Urinary bladder (tissue), 3 donors: ENCODE measurements at regions not wholly inside any gene's neighbourhood (a gene's known extent, or its start where the extent isn't known, plus 50 kb on each side); places are given as distances from the start of the nearest gene placed in this dataset.
"Not testable (repeated sequence)": the region's sequence is repeated elsewhere in the genome, so short reads cannot be mapped to it uniquely, and the experiment has no call there.

Experiments
- DNase-seq: peaks from one replicate; pipeline ENCODE4 v3.0.0-alpha.2; 2015; ENCODE audit errors: extremely low spot score
- H3K27ac ChIP-seq: one replicate; pipeline ENCODE4 v1.5.1; 2013; ENCODE audit warnings: low read depth, mild to moderate bottlenecking, moderate library complexity
- H3K36me3 ChIP-seq: one replicate; pipeline ENCODE4 v1.6.1; 2013; ENCODE audit warnings: mild to moderate bottlenecking, moderate library complexity; ENCODE audit not compliant: insufficient read depth
- H3K4me1 ChIP-seq: one replicate; pipeline ENCODE4 v1.6.1; 2013; ENCODE audit warnings: mild to moderate bottlenecking, moderate library complexity; ENCODE audit not compliant: insufficient read depth
- H3K4me3 ChIP-seq: one replicate; pipeline ENCODE4 v1.5.1; 2013; ENCODE audit warnings: low read depth, low read length
- WGBS: extraction: QIAGEN DNeasy Blood & Tissue Kit; methylation state at CpG from one replicate; pipeline ENCODE4 v1.1.7; 2013; 5-methylcytosine and 5-hydroxymethylcytosine counted together
- donor health status: healthy with polysubstance abuse.
- donor health status: healthy.

- no peaks in the 10 kb centered on the region for H3K4me1 ChIP-seq
- no peak overlapping the region for H3K4me3 ChIP-seq
- WGBS = 66% methylated on average over 3 of the region's 3 CpGs
- no peak for DNase-seq
- no peak overlapping the region for H3K27ac ChIP-seq
- no peaks in the 10 kb centered on the region for H3K36me3 ChIP-seq
Observed at GRCh38 chr4:55259294-55259693, 86.7 kb upstream of the SRD5A3 start.

GRCh38 chr4:55269470-55269869 is 76.6 kb upstream of the SRD5A3 start:
- Histone ChIP-seq H3K27ac (no peak overlapping the region), H3K36me3 (no peaks in the 10 kb centered on the region), H3K4me1 (no peaks in the 10 kb centered on the region), H3K4me3 (no peak overlapping the region)
- WGBS = 85% methylated on average over 2 of the region's 2 CpGs
- no peak for DNase-seq

DNA sequence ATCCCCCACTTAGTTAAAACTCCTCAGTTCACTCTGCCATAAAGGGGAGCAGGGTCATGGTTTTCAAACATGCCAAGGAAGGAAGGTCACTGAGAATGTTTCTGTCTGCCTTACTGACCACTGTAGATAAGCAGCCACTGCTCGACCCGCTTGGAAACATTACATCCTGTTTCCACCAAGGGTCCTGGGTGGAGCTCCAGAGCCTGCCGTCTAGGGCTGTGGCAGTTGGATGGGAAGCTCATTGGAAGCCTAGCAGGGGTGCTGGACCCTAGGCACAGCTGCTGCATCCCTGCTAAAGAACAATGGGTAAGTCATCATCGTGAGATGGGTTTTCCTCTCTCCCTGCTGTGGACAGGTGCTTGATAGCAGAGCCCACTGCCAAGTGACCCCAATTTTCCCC is 76.0 kb upstream of the SRD5A3 start:
- no peak overlapping the region for H3K4me3 ChIP-seq
- H3K36me3 ChIP-seq = no peaks in the 10 kb centered on the region
- no peak overlapping the region for H3K27ac ChIP-seq
- DNase-seq = no peak
- 60% methylated on average over 4 of the region's 4 CpGs for WGBS
- H3K4me1 ChIP-seq = no peaks in the 10 kb centered on the region

GRCh38 chr4:55270481-55270880 is 75.6 kb upstream of the SRD5A3 start:
- Histone ChIP-seq H3K4me3 (no peak overlapping the region), H3K36me3 (no peaks in the 10 kb centered on the region), H3K27ac (no peak overlapping the region), H3K4me1 (no peaks in the 10 kb centered on the region)
- DNase-seq = no peak
- WGBS = 76% methylated on average over 2 of the region's 2 CpGs

- no peak overlapping the region for H3K27ac ChIP-seq
- no peak overlapping the region for H3K4me3 ChIP-seq
- no peak for DNase-seq
- H3K36me3 ChIP-seq = no peaks in the 10 kb centered on the region
- H3K4me1 ChIP-seq = no peaks in the 10 kb centered on the region
- WGBS = 68% methylated on average over 2 of the region's 2 CpGs
Observed at GRCh38 chr4:55272102-55272501, 73.9 kb upstream of the SRD5A3 start.

GRCh38 chr4:55272589-55272988 is 73.5 kb upstream of the SRD5A3 start:
- WGBS = 90% methylated on average over 8 of the region's 8 CpGs
- Histone ChIP-seq H3K4me3 (no peak overlapping the region), H3K36me3 (no peaks in the 10 kb centered on the region), H3K4me1 (no peaks in the 10 kb centered on the region), H3K27ac (no peak overlapping the region)
- DNase-seq = no peak

- Histone ChIP-seq H3K4me1 (no peaks in the 10 kb centered on the region), H3K4me3 (no peak overlapping the region), H3K36me3 (no peaks in the 10 kb centered on the region), H3K27ac (no peak overlapping the region)
- WGBS = 97% methylated on average over 2 of the region's 2 CpGs
- no peak for DNase-seq
Observed at GRCh38 chr4:55277011-55277410, 69.0 kb upstream of the SRD5A3 start.

DNA sequence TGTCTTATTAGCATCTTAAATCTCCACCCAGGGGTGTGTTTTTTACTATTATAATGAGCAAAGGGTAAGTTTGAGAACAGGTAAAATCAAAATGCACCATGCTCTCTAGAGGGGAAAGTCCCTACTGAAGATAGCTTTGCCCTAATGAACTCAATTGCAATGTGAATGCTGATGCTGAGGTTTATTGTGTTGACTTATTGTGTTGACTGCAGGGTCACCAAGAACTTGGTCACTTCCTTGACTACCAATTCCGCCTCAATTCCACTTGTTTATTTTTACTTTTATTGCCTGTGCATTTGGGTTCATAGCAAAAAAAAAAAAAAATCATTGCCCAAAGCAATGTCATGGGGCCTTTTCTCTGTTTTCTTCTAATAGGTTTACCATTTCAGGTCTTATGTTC is 67.7 kb upstream of the SRD5A3 start:
- DNase-seq = no peak
- no peak overlapping the region for H3K4me3 ChIP-seq
- no peaks in the 10 kb centered on the region for H3K4me1 ChIP-seq
- no peaks in the 10 kb centered on the region for H3K36me3 ChIP-seq
- H3K27ac ChIP-seq = no peak overlapping the region
- 67% methylated on average over 1 of the region's 1 CpG for WGBS

- DNase-seq, H3K36me3 ChIP-seq, H3K27ac ChIP-seq, H3K4me3 ChIP-seq, H3K4me1 ChIP-seq: not testable (repeated sequence)
- 56% methylated on average over 7 of the region's 7 CpGs for whole genome bisulfite sequencing
Observed at GRCh38 chr4:55280474-55280873, 65.6 kb upstream of the SRD5A3 start.

DNA sequence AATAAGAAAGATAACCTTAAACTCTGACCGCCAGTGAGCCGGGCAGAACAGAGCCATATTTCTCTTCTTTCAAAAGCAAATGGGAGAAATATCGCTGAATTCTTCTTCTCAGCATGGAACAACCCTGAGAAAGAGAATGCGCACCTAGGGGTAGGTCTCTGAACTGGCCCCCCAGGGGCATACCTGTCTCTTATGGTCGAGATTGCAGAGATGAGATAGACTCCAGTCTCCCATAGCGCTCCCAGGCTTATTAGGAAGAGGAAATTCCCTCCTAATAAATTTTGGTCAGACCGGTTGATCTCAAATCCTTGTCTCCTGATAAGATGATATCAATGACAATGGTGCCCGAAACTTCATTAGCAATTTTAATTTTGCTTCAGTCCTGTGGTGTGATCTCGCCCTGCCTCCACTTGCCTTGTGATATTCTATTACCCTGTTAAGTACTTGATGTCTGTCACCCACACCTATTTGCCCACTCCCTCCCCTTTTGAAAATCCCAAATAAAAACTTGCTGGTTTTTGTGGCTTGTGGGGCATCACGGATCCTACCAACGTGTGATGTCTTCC is 64.8 kb upstream of the SRD5A3 start:
- DNase-seq, H3K4me3 ChIP-seq, H3K27ac ChIP-seq, H3K36me3 ChIP-seq, H3K4me1 ChIP-seq: not testable (repeated sequence)
- WGBS = 61% methylated on average over 11 of the region's 11 CpGs

DNA sequence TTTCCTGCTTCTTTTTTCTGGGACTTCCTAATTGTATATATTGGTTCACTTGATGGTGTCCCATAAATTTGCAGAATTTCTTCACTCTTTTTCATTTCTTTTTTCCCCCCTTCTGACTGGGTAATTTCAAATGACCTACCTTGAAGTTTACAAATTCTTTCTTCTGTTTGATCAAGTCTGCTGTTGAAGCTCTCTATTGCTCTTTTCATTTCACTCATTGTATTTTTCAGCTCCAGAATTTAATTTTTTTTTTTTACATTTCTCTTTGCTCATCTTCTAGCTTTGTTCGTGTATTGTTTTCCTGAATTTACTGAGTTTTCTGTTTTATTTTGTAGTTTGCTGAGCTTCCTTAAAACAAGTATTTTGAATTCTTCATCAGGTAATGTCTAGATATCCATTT is 61.7 kb upstream of the SRD5A3 start:
- H3K4me3 ChIP-seq = no peak overlapping the region
- H3K4me1 ChIP-seq = no peaks in the 10 kb centered on the region
- no peaks in the 10 kb centered on the region for H3K36me3 ChIP-seq
- H3K27ac ChIP-seq = no peak overlapping the region
- no peak for DNase-seq
- 96% methylated on average over 1 of the region's 1 CpG for WGBS

DNA sequence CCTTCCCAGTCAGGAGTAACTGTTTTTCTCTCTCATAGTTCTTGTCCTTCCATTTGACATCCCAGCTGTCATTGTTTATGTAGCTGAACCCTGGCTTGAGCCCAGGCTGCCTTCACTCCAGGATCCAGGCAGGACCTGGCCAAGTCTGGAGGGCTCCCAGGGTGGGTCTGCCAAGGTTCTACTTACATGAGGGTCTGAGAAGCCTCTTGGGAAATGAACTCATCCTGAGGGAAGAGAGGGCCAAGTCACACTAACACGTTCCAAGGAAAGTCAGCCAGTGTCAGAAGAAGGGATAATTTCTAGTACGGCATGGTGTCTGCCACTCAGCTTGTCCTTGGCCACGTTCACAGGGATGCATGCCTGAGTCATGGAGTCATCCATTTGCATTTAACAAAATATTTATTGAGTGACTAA is 54.8 kb upstream of the SRD5A3 start:
- no peak for DNase-seq
- H3K27ac ChIP-seq = no peak overlapping the region
- no peaks in the 10 kb centered on the region for H3K36me3 ChIP-seq
- no peaks in the 10 kb centered on the region for H3K4me1 ChIP-seq
- no peak overlapping the region for H3K4me3 ChIP-seq
- WGBS = 32% methylated on average over 3 of the region's 3 CpGs

GRCh38 chr4:55296096-55296495 is 49.9 kb upstream of the SRD5A3 start:
- DNase-seq = no peak
- Histone ChIP-seq H3K27ac (no peak overlapping the region), H3K36me3 (no peaks in the 10 kb centered on the region), H3K4me1 (no peaks in the 10 kb centered on the region), H3K4me3 (no peak overlapping the region)
- 84% methylated on average over 4 of the region's 4 CpGs for WGBS
